HG03045 (cell line): ENCODE measurements at regions not wholly inside any gene's neighbourhood (a gene's known extent, or its start where the extent isn't known, plus 50 kb on each side); places are given as distances from the start of the nearest gene placed in this dataset.

Source experiments
- ATAC-seq: cut with Tn5 transposase; IDR thresholded peaks from one replicate; pipeline ENCODE4 v1.9.1; 2021; ENCODE audit warnings: mild to moderate bottlenecking, moderate library complexity; ENCODE audit not compliant: unreplicated experiment

DNA sequence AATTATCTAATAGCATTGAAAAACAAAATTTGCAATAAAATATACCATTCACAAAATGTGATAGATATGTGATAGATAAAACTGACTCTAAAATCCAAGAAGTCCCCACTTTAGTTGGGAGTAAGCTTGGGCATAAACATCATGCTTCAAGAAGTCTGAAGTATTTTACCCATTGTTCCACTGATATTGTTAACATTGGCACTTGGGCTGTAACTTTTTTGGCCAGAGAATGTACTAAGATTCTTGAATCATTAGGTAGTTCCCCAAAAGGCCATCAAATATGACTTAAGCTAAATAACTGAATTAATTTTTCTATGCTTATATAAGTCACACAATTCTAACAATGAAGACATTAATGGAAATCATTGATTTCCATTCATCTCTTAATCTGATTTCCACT, 413.6 kb downstream of the CDH2 start:
- no peak for ATAC-seq

GRCh38 chr18:27762054-27762453, 414.9 kb downstream of the CDH2 start:
- no peak for ATAC-seq

DNA sequence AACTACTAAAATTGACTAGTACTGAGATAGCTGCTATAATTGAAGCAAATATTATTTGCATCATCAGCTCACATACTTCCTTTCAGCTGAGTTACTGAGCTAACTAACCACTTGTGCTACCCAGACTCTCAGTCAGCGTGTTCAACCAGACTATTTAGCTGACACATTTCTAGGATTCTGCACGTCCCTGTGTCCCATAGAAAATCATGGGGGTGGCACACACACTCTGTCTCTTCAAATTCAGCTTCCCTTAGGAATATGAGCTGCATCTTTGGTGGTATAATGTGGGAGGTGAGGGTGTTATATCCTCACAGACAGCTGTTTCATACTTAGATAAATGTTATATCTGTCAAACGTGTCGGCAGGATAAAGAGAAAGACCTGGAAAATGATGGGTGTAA, 424.0 kb downstream of the CDH2 start:
- ATAC-seq = no peak

GRCh38 chr18:27750923-27751322, 426.0 kb downstream of the CDH2 start:
- ATAC-seq = no peak

DNA sequence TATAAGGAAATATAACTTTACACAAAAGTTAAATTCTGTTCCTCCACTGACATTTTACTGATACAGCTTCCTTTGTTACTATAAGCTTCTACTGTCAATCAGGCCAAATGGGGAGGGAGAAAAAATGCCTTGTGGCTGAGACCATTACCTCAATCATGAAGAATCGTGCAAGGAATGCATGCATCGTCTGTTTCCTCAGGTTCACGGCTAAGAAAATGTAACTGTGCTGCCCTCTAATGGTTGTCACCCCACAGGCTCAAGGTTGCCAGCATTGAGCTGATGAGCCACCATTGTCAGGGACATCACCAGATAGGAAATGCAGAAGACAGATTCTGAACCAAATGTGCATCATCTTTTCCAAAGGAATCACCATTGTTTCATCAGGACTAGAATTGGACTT, 426.9 kb downstream of the CDH2 start:
- ATAC-seq = no peak

- ATAC-seq = no peak
Observed at GRCh38 chr18:27749194-27749593, 427.7 kb downstream of the CDH2 start.

DNA sequence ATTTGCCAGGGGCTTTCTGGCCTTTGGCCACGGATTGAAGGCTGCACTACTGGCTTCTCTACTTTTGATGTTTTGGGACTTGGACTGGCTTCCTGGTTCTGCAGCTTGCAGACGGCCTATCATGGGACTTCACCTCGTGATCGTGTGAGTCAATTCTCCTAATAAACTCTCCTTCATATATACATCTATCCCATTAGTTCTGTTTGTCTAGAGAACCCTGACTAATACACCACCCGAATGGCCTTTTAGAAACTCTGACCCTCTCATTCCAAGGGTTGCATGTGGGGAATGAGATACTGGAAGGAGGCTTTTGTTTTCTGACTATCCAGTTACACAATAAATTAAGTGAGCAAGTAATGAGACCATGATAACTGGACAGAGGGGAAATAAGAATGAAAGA, 430.7 kb downstream of the CDH2 start:
- ATAC-seq = no peak

DNA sequence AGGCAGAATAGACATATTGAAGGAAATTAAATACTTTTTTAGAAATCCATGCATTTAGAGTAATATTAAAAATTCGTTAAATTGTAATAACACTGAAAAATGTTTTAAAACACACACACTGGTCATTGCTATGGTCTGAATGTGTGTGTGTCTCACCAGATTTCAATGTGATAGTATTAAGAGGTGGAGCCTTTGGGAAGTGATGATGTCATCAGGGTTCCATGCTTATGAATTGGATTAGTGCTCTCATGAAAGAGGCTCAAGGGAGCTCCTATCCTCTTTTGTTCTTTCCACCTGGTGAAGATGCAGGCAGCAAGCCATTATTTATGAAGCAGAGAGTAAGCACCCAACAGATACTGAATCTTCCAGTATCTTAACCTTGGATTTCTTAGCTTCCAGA, 441.8 kb downstream of the CDH2 start:
- ATAC-seq = no peak

GRCh38 chr18:27731211-27731610, 445.7 kb downstream of the CDH2 start:
- ATAC-seq = no peak

DNA sequence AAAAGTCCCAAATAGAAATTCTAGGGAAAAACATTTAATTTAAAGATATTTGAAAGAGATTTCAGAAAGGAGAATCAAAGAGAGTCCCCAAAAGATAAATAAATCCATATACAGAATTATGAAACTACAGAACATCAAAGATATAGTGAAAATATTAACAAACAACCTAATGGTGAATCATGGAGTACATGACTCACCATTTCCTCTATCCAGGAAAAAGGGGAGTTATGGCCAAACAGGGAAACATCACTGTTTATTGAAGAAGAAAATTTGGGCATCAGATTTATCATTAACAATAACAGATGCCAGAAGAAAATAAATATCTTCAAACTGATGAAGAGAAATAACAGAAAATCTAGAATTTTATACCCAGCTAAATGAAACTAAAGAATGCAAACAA, 448.3 kb downstream of the CDH2 start:
- no peak for ATAC-seq

GRCh38 chr18:27724362-27724761, 452.6 kb downstream of the CDH2 start:
- no peak for ATAC-seq

DNA sequence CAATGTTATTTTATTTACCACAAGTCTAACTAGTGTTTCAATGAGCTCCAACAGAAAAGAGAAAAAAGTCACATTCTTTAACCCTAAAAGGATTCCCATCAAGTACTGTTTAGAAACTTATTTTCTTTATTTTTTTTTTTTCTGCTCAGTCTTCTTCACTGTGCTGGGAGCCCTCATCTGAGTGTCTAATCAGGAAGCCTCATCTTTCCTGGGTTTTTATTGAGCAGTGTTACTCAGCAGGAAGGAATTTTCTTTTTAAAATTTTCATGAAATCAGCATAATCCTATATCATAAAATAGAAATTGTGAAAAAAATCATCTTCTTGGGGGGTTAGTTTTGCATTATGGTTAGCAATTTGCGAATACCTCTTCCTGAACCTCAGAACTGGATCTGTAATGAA, 453.8 kb downstream of the CDH2 start:
- ATAC-seq = no peak

- no peak for ATAC-seq
Observed at GRCh38 chr18:27719680-27720079, 457.2 kb downstream of the CDH2 start.

GRCh38 chr18:27717816-27718215, 459.1 kb downstream of the CDH2 start:
- no peak for ATAC-seq

DNA sequence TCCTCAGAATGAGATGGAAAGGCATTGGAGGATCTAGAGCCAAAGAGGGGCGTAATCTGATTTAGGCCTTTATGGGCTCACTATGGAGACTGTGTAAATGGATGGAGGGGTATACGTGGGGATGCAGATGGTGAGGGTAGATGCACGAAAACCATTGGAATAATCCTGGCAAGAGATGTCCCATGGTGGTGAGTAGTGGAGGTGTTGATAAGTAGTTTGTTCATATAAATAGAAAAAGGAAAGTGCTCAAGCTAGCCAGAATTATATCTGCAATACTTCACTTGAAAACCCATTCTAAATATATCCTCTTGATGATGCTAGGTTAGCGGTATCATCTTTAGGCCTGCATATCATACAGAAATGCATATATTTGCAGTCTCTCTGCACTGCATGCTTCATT, 459.7 kb downstream of the CDH2 start:
- ATAC-seq = no peak

- no peak for ATAC-seq
Observed at GRCh38 chr18:27715751-27716150, 461.2 kb downstream of the CDH2 start.

GRCh38 chr18:27713738-27714095, 463.2 kb downstream of the CDH2 start:
- no peak for ATAC-seq

- no peak for ATAC-seq
Observed at GRCh38 chr18:27713037-27713737, 463.7 kb downstream of the CDH2 start.

DNA sequence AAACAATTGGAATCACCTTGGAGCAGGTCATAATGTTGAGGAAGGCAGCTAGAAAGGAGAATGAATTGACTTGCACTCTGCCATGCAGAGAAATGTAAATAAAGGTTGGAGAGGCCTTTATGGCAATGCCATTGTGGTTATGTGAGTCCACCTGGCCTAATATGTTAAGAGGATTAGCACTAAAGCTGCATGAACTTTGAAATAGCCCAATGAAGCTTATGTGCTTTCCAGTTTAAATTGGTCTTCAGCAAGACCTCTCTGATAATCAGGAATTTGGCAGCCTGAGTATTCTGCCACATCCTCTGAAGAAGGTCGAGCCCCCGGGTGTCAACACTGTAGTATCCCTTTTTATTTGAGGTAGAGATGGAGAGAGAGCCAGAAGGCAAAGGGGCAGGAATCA, 464.9 kb downstream of the CDH2 start:
- no peak for ATAC-seq

GRCh38 chr18:27711382-27711781, 465.5 kb downstream of the CDH2 start:
- ATAC-seq = no peak

GRCh38 chr18:27709344-27709743, 467.6 kb downstream of the CDH2 start:
- no peak for ATAC-seq

- ATAC-seq = no peak
Observed at GRCh38 chr18:27707201-27707600, 469.7 kb downstream of the CDH2 start.

- no peak for ATAC-seq
Observed at GRCh38 chr18:27704736-27705361, 472.1 kb downstream of the CDH2 start.
